ENCODE measurements at regions not wholly inside any gene's neighbourhood (a gene's known extent, or its start where the extent isn't known, plus 50 kb on each side); places are given as distances from the start of the nearest gene placed in this dataset.
A peak's percentile ranks its signal among the peaks of the same experiment; 100 is the strongest.
"Not testable (repeated sequence)": the region's sequence is repeated elsewhere in the genome, so short reads cannot be mapped to it uniquely, and the experiment has no call there.

- Histone ChIP-seq H4K20me1 (ENCODE audit: insufficient read depth, poor library complexity, severe bottlenecking) (no peaks in the 10 kb centered on the region), H3K9me2 (replicated peaks; ENCODE audit: insufficient read depth) (no peaks in the 10 kb centered on the region), H3K4me1 (ENCODE audit: insufficient read depth) (no peaks in the 10 kb centered on the region), H2AFZ (no peak overlapping the region), H3K27ac (no peak overlapping the region), H3K9me3 (ENCODE audit: low read depth) (no peaks in the 10 kb centered on the region), H3K36me3 (replicated peaks; ENCODE audit: insufficient read depth, low read depth) (no peaks in the 10 kb centered on the region), H3K4me2 (no peak overlapping the region), H3K4me3 (no peak overlapping the region), H3K27me3 (no peaks in the 10 kb centered on the region), H3K79me2 (no peaks in the 10 kb centered on the region)
- WGBS (ENCODE audit: low lambda C conversion rate, missing lambda C conversion rate): 46% methylated on average over 3 of the region's 3 CpGs
- no peak for TF ChIP-seq EZH2 (IDR thresholded peaks at IDR 0.05; ENCODE audit: borderline replicate concordance)
- TF ChIP-seq CTCF (IDR thresholded peaks at IDR 0.05; ENCODE audit: poor library complexity): no peak
- TF ChIP-seq EZH2phosphoT487 (IDR thresholded peaks at IDR 0.05; ENCODE audit: low read depth, severe bottlenecking, unreplicated experiment): no peak
- peak; percentile 11 for DNase-seq (ENCODE audit: low spot score)
Measured at GRCh38 chr16:59632276-59632855, 898.2 kb upstream of the GOT2 start.

- not testable (repeated sequence) for DNase-seq (ENCODE audit: low spot score); H3K4me3 ChIP-seq; H3K79me2 ChIP-seq; H3K27me3 ChIP-seq; H3K4me1 ChIP-seq (ENCODE audit: insufficient read depth); H3K36me3 ChIP-seq (replicated peaks; ENCODE audit: insufficient read depth, low read depth); H3K9me3 ChIP-seq (ENCODE audit: low read depth); H3K9me2 ChIP-seq (replicated peaks; ENCODE audit: insufficient read depth); H4K20me1 ChIP-seq (ENCODE audit: insufficient read depth, poor library complexity, severe bottlenecking); H3K27ac ChIP-seq; H2AFZ ChIP-seq; H3K4me2 ChIP-seq
- 76% methylated on average over 2 of the region's 2 CpGs for WGBS (ENCODE audit: low lambda C conversion rate, missing lambda C conversion rate)
Measured at GRCh38 chr16:59624381-59624780, 890.3 kb upstream of the GOT2 start.

GRCh38 chr16:59614466-59615240 is 880.5 kb upstream of the GOT2 start:
- Histone ChIP-seq H2AFZ (no peak overlapping the region), H3K27me3 (no peaks in the 10 kb centered on the region), H3K4me3 (no peak overlapping the region), H3K9me2 (replicated peaks; ENCODE audit: insufficient read depth) (no peaks in the 10 kb centered on the region), H3K36me3 (replicated peaks; ENCODE audit: insufficient read depth, low read depth) (no peaks in the 10 kb centered on the region), H3K9me3 (ENCODE audit: low read depth) (no peaks in the 10 kb centered on the region), H4K20me1 (ENCODE audit: insufficient read depth, poor library complexity, severe bottlenecking) (no peaks in the 10 kb centered on the region), H3K4me2 (no peak overlapping the region), H3K4me1 (ENCODE audit: insufficient read depth) (no peaks in the 10 kb centered on the region), H3K27ac (no peak overlapping the region), H3K79me2 (no peaks in the 10 kb centered on the region)
- WGBS (ENCODE audit: low lambda C conversion rate, missing lambda C conversion rate): 89% methylated on average over 2 of the region's 2 CpGs
- no peak for DNase-seq (ENCODE audit: low spot score)
- no peak for TF ChIP-seq CTCF (IDR thresholded peaks at IDR 0.05; ENCODE audit: poor library complexity)
- TF ChIP-seq EZH2phosphoT487 (IDR thresholded peaks at IDR 0.05; ENCODE audit: low read depth, severe bottlenecking, unreplicated experiment): no peak
- TF ChIP-seq EZH2 (IDR thresholded peaks at IDR 0.05; ENCODE audit: borderline replicate concordance): no peak

GRCh38 chr16:59612910-59613620 is 878.9 kb upstream of the GOT2 start:
- WGBS (ENCODE audit: low lambda C conversion rate, missing lambda C conversion rate): 53% methylated on average over 8 of the region's 8 CpGs
- not testable (repeated sequence) for H3K9me2 ChIP-seq (replicated peaks; ENCODE audit: insufficient read depth); H3K4me1 ChIP-seq (ENCODE audit: insufficient read depth); H3K36me3 ChIP-seq (replicated peaks; ENCODE audit: insufficient read depth, low read depth); H3K27ac ChIP-seq; H3K4me2 ChIP-seq; H3K27me3 ChIP-seq; H2AFZ ChIP-seq; H3K9me3 ChIP-seq (ENCODE audit: low read depth); H3K79me2 ChIP-seq; H3K4me3 ChIP-seq; H4K20me1 ChIP-seq (ENCODE audit: insufficient read depth, poor library complexity, severe bottlenecking); DNase-seq (ENCODE audit: low spot score)

Measured in hepatocyte (in vitro differentiated cells).